Naive B cell (primary cell): ENCODE measurements at regions not wholly inside any gene's neighbourhood (a gene's known extent, or its start where the extent isn't known, plus 50 kb on each side); places are given as distances from the start of the nearest gene placed in this dataset.

ENCODE experiments used
- ATAC-seq, 2 donors: fragments of 150-1000 bp; cut with Tn5 transposase; 2 replicates each; pipeline ENCODE4 v1.10.0; 2021; ENCODE audit warnings: low read depth in 2 of 2, mild to moderate bottlenecking in 2 of 2, moderate library complexity in 2 of 2
- DNase-seq: peaks from one replicate; pipeline ENCODE4 v3.0.0; 2022
- H3K27ac Mint-ChIP-seq, 6 donors: one replicate each; pipeline ENCODE4 v1.8.0; 2020 to 2022; ENCODE audit warnings: mild to moderate bottlenecking in 6 of 6, mixed read lengths in 6 of 6, moderate library complexity in 5 of 6, inconsistent platforms in 2 of 6
- H3K27me3 Mint-ChIP-seq, 3 donors: one replicate each; pipeline ENCODE4 v1.8.0; 2021 to 2022; ENCODE audit warnings: mixed read lengths in 3 of 3, mild to moderate bottlenecking in 1 of 3
- H3K36me3 Mint-ChIP-seq, 2 donors: one replicate each; pipeline ENCODE4 v1.8.0; 2020 to 2022; ENCODE audit warnings: mixed read lengths in 2 of 2, inconsistent platforms in 1 of 2, mild to moderate bottlenecking in 1 of 2
- H3K4me1 Mint-ChIP-seq, 3 donors: one replicate each; pipeline ENCODE4 v1.8.0; 2020 to 2022; ENCODE audit warnings: mixed read lengths in 3 of 3, inconsistent platforms in 1 of 3, mild to moderate bottlenecking in 1 of 3, moderate library complexity in 1 of 3
- H3K4me3 Mint-ChIP-seq, 8 donors: one replicate each; pipeline ENCODE4 v1.8.0; 2020 to 2022; ENCODE audit warnings: mild to moderate bottlenecking in 8 of 8, mixed read lengths in 8 of 8, moderate library complexity in 8 of 8, inconsistent platforms in 2 of 8
- H3K9me3 Mint-ChIP-seq, 7 donors: one replicate each; pipeline ENCODE4 v1.8.0; 2020 to 2022; ENCODE audit warnings: mixed read lengths in 7 of 7, mild to moderate bottlenecking in 5 of 7, inconsistent platforms in 2 of 7, moderate library complexity in 1 of 7

GRCh38 chr15:96272427-96272826 is 58.1 kb upstream of the NR2F2 start:
- Mint-ChIP-seq H3K27me3 (peaks cover 0 to 4% (median 0%) of the 10 kb centered on the region in 3 donors), H3K9me3 (peaks cover 0 to 7% (median 3%) of the 10 kb centered on the region in 7 donors), H3K36me3 (no peaks in the 10 kb centered on the region), H3K27ac (no peak overlapping the region), H3K4me3 (no peak overlapping the region), H3K4me1 (no peaks in the 10 kb centered on the region)
- no peak for ATAC-seq
- no peak for DNase-seq

GRCh38 chr15:96273317-96274086 is 57.0 kb upstream of the NR2F2 start:
- H3K4me1 Mint-ChIP-seq: no peaks in the 10 kb centered on the region
- DNase-seq (no peak), ATAC-seq (no peak)
- peak overlapping the region in 1 of 8 donors; percentile 24 for H3K4me3 Mint-ChIP-seq
- no peaks in the 10 kb centered on the region for H3K36me3 Mint-ChIP-seq
- peaks cover 0 to 9% (median 3%) of the 10 kb centered on the region in 7 donors for H3K9me3 Mint-ChIP-seq
- no peak overlapping the region for H3K27ac Mint-ChIP-seq
- H3K27me3 Mint-ChIP-seq: no peaks in the 10 kb centered on the region

GRCh38 chr15:96274087-96274440 is 56.4 kb upstream of the NR2F2 start:
- Mint-ChIP-seq H3K9me3 (peaks cover 0 to 9% (median 0%) of the 10 kb centered on the region in 7 donors), H3K4me1 (no peaks in the 10 kb centered on the region), H3K27ac (no peak overlapping the region), H3K4me3 (no peak overlapping the region), H3K27me3 (no peaks in the 10 kb centered on the region), H3K36me3 (no peaks in the 10 kb centered on the region)
- DNase-seq (no peak), ATAC-seq (no peak)

GRCh38 chr15:96274698-96275097 is 55.8 kb upstream of the NR2F2 start:
- Mint-ChIP-seq H3K4me1 (no peaks in the 10 kb centered on the region), H3K27me3 (no peaks in the 10 kb centered on the region), H3K9me3 (peaks cover 0 to 9% (median 0%) of the 10 kb centered on the region in 7 donors), H3K4me3 (no peak overlapping the region), H3K36me3 (no peaks in the 10 kb centered on the region), H3K27ac (no peak overlapping the region)
- DNase-seq (no peak), ATAC-seq (no peak)

GRCh38 chr15:96276438-96277210 is 53.9 kb upstream of the NR2F2 start:
- H3K27ac Mint-ChIP-seq: no peak overlapping the region
- no peak overlapping the region for H3K4me3 Mint-ChIP-seq
- H3K9me3 Mint-ChIP-seq: peaks cover 1 to 13% (median 7%) of the 10 kb centered on the region in 7 donors
- ATAC-seq (no peak), DNase-seq (no peak)
- H3K27me3 Mint-ChIP-seq: no peaks in the 10 kb centered on the region
- H3K4me1 Mint-ChIP-seq: no peaks in the 10 kb centered on the region
- H3K36me3 Mint-ChIP-seq: no peaks in the 10 kb centered on the region
